Esophagus squamous epithelium (tissue), 4 donors: ENCODE measurements at regions not wholly inside any gene's neighbourhood (a gene's known extent, or its start where the extent isn't known, plus 50 kb on each side); places are given as distances from the start of the nearest gene placed in this dataset.

Experiments used
- POLR2A ChIP-seq, 4 donors: fragments of 450-650 bp; IDR thresholded peaks; one replicate each; pipeline ENCODE4 v1.6.1; 2017; ENCODE audit warnings: antibody characterized with exemption in 4 of 4, mild to moderate bottlenecking in 4 of 4, moderate library complexity in 3 of 4
- TF ChIP-seq, protein P1 (sequence below), 6 experiments: fragments of 450-650 bp in 4 of 6; fragments of 200-600 bp in 2 of 6; sonication (generic) in 2 of 6; IDR thresholded peaks; one replicate each; pipeline ENCODE4 v1.5.1; 2016 to 2019; ENCODE audit warnings: antibody characterized with exemption in 6 of 6, mild to moderate bottlenecking in 4 of 6, moderate library complexity in 4 of 6

DNA sequence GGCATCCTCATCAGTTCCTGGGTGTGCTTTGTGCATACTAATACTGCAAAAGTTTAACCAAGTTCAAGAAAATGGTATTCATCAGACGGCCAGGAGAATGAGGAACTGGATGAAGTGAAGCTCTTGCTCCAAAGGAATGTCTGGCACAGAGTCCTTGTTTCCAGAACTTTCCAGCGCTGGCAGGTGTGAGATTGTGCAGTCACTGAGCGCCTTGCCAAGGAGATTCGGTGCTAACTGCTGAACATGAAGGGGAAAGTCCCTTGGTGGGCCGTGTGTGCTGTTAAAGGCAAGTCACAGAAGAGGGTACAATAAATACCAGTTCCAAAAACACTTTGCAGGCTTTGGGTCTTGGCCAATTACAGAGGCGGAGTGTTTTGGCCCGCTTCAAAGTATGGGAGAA, 262.3 kb upstream of the SOX4 start:
- TF ChIP-seq, protein P1, sequence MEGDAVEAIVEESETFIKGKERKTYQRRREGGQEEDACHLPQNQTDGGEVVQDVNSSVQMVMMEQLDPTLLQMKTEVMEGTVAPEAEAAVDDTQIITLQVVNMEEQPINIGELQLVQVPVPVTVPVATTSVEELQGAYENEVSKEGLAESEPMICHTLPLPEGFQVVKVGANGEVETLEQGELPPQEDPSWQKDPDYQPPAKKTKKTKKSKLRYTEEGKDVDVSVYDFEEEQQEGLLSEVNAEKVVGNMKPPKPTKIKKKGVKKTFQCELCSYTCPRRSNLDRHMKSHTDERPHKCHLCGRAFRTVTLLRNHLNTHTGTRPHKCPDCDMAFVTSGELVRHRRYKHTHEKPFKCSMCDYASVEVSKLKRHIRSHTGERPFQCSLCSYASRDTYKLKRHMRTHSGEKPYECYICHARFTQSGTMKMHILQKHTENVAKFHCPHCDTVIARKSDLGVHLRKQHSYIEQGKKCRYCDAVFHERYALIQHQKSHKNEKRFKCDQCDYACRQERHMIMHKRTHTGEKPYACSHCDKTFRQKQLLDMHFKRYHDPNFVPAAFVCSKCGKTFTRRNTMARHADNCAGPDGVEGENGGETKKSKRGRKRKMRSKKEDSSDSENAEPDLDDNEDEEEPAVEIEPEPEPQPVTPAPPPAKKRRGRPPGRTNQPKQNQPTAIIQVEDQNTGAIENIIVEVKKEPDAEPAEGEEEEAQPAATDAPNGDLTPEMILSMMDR (IDR thresholded peaks at IDR 0.05), result no peak
- no peak for TF ChIP-seq POLR2A (IDR thresholded peaks at IDR 0.05)
